GM18517 (cell line): ENCODE measurements at regions not wholly inside any gene's neighbourhood (a gene's known extent, or its start where the extent isn't known, plus 50 kb on each side); places are given as distances from the start of the nearest gene placed in this dataset.
"Not testable (repeated sequence)": the region's sequence is repeated elsewhere in the genome, so short reads cannot be mapped to it uniquely, and the experiment has no call there.

Experiments used
- ATAC-seq: cut with Tn5 transposase; IDR thresholded peaks from one replicate; pipeline ENCODE4 v1.9.1; 2021; ENCODE audit warnings: mild to moderate bottlenecking, moderate library complexity; ENCODE audit not compliant: unreplicated experiment

- ATAC-seq, result no peak
Observed at GRCh38 chr1:4132352-4133296, 232.6 kb upstream of the C1orf174 start.

GRCh38 chr1:4133297-4133938, 233.3 kb upstream of the C1orf174 start:
- no peak for ATAC-seq

- no peak for ATAC-seq
Observed at GRCh38 chr1:4133939-4134321, 233.9 kb upstream of the C1orf174 start.

GRCh38 chr1:4135853-4136252, 235.8 kb upstream of the C1orf174 start:
- ATAC-seq, result not testable (repeated sequence)

- ATAC-seq, result no peak
Observed at GRCh38 chr1:4137621-4138415, 237.7 kb upstream of the C1orf174 start.

GRCh38 chr1:4139646-4140045, 239.6 kb upstream of the C1orf174 start:
- ATAC-seq, result no peak

- no peak for ATAC-seq
Observed at GRCh38 chr1:4140241-4140640, 240.2 kb upstream of the C1orf174 start.

- no peak for ATAC-seq
Observed at GRCh38 chr1:4140821-4141220, 240.7 kb upstream of the C1orf174 start.

GRCh38 chr1:4144349-4144971, 244.4 kb upstream of the C1orf174 start:
- ATAC-seq, result no peak

GRCh38 chr1:4146101-4146500, 246.0 kb upstream of the C1orf174 start:
- no peak for ATAC-seq

GRCh38 chr1:4146614-4147013, 246.5 kb upstream of the C1orf174 start:
- no peak for ATAC-seq

GRCh38 chr1:4147509-4147908, 247.4 kb upstream of the C1orf174 start:
- no peak for ATAC-seq

GRCh38 chr1:4149281-4149680, 249.2 kb upstream of the C1orf174 start:
- no peak for ATAC-seq

- ATAC-seq, result no peak
Observed at GRCh38 chr1:4149831-4150230, 249.8 kb upstream of the C1orf174 start.

- no peak for ATAC-seq
Observed at GRCh38 chr1:4150262-4150661, 250.2 kb upstream of the C1orf174 start.

- no peak for ATAC-seq
Observed at GRCh38 chr1:4152266-4152665, 252.2 kb upstream of the C1orf174 start.

GRCh38 chr1:4153571-4153970, 253.5 kb upstream of the C1orf174 start:
- no peak for ATAC-seq

- ATAC-seq, result no peak
Observed at GRCh38 chr1:4156241-4156973, 256.3 kb upstream of the C1orf174 start.

- ATAC-seq, result no peak
Observed at GRCh38 chr1:4160181-4160580, 260.1 kb upstream of the C1orf174 start.

GRCh38 chr1:4161366-4162006, 261.4 kb upstream of the C1orf174 start:
- no peak for ATAC-seq
